ENCODE measurements at regions not wholly inside any gene's neighbourhood (a gene's known extent, or its start where the extent isn't known, plus 50 kb on each side); places are given as distances from the start of the nearest gene placed in this dataset.

GRCh38 chr18:24754583-24755253 is 294.3 kb downstream of the HRH4 start:
- TF ChIP-seq CTCF (IDR thresholded peaks at IDR 0.05) (no peak), POLR2AphosphoS5 (IDR thresholded peaks at IDR 0.05; ENCODE audit: low read depth, low read length) (no peak)
